ENCODE measurements at regions not wholly inside any gene's neighbourhood (a gene's known extent, or its start where the extent isn't known, plus 50 kb on each side); places are given as distances from the start of the nearest gene placed in this dataset.

GRCh38 chr5:3736926-3737325 is 141.3 kb downstream of the IRX1 start:
- DNase-seq: no peak

DNA sequence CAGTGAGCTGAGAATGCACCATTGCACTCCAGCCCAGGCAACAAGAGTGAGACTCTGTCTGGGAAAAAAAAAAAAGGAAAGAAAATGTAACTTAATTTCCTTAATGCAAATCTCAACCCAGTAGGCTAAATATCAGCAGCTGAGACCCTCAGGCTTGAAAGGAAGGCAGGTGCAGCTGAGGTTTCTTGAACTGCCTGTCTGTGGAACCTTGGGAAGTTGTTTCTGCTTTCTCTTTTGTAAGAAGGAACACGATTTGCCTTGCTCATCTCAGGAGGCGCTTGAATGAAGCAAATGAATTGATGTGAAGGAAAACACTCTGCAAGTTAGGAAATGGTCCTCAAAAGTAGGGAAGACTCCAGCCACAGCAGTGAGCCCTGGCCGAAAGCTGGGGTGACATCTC is 143.3 kb downstream of the IRX1 start:
- DNase-seq: no peak

GRCh38 chr5:3740546-3741373 is 145.1 kb downstream of the IRX1 start:
- no peak for DNase-seq

DNA sequence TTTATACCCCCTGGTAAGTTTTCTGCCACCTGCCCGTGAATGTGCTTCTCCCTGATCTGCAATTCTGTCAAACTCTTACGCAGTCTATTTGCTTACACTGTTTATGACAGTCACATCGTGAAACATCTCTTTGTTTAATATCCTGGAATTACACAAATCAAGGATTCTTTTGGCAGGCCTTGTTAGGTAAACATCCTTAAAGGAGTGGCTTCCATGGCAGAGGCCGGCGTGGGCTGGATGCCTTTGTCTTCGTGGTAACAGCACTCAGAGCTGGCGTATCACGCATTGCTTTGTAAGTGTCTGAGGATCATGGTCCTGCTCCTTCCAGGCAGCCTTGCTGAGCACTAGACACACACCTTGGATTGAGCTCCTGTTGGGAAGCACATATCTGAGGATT is 145.7 kb downstream of the IRX1 start:
- DNase-seq: no peak

DNA sequence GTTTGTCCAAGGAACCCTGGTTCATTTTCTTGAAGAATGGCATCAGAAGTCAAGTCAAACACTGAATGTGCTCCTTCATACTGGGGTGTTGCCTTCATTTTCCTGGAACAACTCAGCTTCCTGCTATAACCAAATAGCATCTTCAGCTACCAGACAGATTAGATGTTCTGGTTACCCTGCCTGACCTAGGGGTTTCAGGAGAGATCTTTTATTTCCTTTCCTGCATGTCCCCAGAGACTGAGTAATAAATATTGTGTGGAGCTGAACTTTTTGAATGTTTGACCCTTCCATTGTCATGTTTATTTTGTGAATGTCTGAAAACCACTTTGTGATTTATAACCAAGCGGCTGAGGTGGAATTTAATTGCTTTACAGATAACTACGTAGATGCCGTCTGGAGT is 147.1 kb downstream of the IRX1 start:
- DNase-seq: no peak

- DNase-seq: no peak
These were observed 156.2 kb downstream of the IRX1 start for GRCh38 chr5:3751846-3752245.

- DNase-seq: no peak
These were observed 182.4 kb downstream of the IRX1 start for GRCh38 chr5:3778000-3778550.

DNA sequence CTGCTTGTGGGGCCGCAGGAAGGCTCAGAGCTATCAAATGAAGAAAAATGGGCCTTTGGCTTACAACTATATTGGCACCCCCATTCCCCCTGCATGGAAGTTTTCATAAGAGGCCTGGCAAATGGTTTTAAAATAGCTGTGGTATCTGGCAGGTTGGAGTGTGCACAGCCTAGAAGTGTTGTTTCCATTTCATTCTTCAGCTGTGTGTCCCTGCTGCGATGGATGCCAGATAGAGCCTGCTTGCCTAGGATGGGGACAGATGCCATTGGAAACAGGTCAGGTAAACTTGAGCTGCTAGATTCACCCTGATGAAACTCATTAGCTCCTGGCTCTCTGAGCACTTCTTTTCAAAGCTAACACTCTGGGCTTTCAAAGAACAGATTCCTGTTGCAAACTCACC is 183.3 kb downstream of the IRX1 start:
- no peak for DNase-seq

DNA sequence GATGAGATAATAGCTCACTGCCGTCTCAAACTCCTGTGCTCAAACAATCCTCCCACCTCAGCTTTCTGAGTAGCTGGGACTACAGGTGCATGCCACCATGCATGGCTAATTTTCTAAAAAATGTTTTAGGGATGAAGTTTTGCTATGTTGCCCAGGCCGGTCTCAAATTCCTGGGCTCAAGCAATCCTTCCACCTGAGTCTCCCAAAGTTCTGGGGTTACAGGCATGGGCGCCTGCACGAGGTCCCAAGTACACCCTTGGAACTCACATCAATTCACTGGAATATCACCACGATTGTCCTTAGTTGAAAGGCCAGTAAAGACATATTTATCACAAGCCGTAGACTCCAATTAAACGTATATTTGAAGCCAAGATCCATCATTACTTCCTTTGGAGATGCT is 184.6 kb downstream of the IRX1 start:
- no peak for DNase-seq

- no peak for DNase-seq
These were observed 185.3 kb downstream of the IRX1 start for GRCh38 chr5:3780907-3781306.

- no peak for DNase-seq
These were observed 189.2 kb downstream of the IRX1 start for GRCh38 chr5:3784854-3785253.

- DNase-seq: no peak
These were observed 190.5 kb downstream of the IRX1 start for GRCh38 chr5:3786165-3786564.

- DNase-seq: no peak
These were observed 191.3 kb downstream of the IRX1 start for GRCh38 chr5:3786891-3787430.

- DNase-seq: no peak
These were observed 192.0 kb downstream of the IRX1 start for GRCh38 chr5:3787604-3788003.

DNA sequence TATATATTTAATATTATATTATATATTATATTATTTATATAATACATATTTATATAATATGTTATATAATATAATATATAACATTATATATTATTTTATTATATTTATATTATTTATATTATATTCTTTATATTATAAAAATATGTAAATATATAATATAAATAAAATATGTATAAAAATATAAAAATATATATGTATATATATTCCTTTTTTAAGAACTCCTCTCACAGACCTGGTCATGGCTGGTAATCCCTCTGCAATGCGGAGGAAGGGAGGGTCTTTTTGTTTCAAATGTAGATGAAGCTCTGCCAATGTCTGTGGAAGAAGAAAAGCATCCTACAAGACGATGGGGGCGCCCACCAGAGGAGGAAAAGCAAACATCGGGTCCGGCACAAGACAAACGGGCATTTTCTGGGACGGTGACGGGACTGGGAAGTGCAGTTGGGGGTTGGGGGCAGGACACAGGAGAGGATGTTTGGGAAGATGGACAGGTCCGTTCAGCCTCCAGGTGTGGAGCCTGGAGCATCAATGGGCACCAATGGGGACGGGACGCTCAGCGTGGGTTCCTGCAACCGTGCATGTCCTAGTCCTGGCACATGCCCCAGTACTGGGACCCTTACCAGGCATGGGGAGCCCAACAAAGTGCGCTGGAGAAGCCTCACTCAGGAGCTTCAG is 194.0 kb downstream of the IRX1 start:
- no peak for DNase-seq

- DNase-seq: no peak
These were observed 197.5 kb downstream of the IRX1 start for GRCh38 chr5:3793162-3793561.

GRCh38 chr5:3794611-3795010 is 199.0 kb downstream of the IRX1 start:
- DNase-seq: no peak

DNA sequence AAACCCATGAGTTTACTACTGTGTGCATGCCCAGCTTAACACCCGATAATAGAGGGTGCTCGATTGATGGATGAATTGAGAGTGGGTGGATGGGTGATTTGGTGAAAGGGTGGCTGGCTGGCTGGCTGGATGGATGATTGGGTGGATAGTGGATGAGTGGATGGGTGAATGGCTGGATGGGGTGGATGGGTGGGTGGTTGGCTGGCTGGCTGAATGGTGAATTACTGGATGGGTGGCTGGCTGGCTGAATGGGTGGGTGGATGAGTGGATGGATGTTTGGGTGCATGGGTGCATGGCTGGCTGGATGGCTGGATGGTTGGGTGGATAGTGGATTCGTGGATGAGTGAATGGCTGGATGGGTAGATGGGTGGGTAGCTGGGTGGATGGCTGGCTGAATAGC is 201.1 kb downstream of the IRX1 start:
- no peak for DNase-seq

GRCh38 chr5:3801967-3802366 is 206.3 kb downstream of the IRX1 start:
- DNase-seq: no peak

DNA sequence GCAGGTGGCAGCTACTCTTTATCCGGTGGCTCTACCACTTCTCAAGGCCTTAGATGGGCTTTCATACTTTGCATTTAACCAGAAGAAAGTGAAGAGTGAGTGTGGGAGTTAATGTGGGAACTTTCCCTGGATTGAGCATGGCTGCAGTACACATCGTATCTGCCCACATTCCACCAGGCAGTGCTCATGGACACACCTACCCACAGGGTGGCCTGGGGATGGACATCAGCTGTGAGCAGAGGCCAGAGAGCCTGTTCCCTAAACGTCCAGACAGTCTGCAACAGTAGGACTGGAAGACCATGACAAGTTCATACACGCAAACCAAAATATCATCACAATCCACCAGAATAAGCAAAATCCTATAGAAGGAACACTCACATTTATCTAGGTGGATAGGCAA is 213.8 kb downstream of the IRX1 start:
- no peak for DNase-seq

DNA sequence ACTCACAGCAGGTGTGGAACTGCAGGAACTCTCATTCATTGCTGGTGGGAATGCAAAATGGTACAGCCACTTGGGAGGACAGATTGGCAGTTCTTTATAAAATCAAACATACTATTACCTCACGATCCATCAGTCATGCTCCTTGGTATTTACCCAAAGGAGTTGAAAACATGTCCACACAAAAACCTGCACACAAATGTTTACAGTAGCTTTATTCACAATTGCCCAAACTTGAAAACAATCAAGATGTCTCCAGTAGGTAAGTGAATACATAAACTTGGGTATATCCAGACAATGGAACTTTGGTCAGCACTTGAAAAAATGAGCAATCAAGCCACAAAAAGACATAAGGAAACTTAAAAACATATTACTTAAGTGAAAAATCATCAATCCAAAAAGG is 215.5 kb downstream of the IRX1 start:
- DNase-seq: no peak

GRCh38 chr5:3818624-3819023 is 223.0 kb downstream of the IRX1 start:
- DNase-seq: no peak

DNA sequence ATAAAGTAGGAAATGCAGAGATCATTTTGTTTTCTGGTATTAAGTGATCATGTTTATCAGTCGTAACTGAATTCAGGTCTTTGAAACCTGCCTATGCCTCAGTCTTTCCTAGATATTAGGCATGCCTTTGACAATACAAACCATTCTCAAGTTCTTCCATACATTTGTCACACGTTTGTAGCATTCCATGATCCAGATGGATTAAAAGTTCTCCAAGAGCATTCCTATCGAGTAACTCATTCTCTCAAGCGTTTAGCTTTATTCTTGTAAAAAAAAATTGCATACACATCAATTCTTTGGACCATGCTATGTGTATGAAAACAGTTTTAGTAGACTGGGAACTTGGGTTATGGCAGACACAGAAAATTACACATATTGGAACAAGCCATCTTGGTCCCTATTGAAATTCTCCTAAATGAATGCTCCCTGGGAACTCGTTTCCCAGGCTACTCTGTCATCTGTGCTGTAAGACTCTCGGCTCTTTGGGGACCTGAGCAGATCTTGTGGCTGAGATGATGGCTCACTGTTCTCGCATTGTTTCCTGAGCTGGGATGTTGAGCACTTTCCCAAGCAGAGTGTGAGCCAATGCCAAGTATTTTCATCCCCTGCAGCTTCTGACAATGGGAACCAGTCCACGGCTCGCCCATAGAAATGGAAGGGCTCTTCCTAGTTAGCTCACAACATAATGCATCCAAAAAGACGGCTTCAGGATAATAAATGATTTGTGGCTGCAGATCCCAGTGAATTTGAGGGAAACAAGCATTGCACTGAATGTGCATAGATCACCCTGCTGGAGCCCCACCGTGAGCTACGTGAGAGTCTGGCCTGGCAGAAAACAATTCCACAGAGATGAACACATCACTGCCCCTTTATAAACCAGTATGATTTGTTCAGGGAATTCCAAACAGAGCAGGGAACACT is 230.2 kb downstream of the IRX1 start:
- no peak for DNase-seq

Measured in CD4-positive, alpha-beta T cell treated with Interleukin-6 for 4 hours (primary cell).